PC-9 (cell line): ENCODE measurements at regions not wholly inside any gene's neighbourhood (a gene's known extent, or its start where the extent isn't known, plus 50 kb on each side); places are given as distances from the start of the nearest gene placed in this dataset.

Source experiments
- CTCF ChIP-seq: fragments of 200-600 bp; sonication (generic); conservative IDR thresholded peaks from 2 replicates; pipeline ENCODE4 v1.6.1; 2017; ENCODE audit warnings: mixed run types, antibody characterized with exemption, mild to moderate bottlenecking, moderate library complexity
- EZH2 ChIP-seq: fragments of 200-600 bp; sonication (generic); IDR thresholded peaks from 2 replicates; pipeline ENCODE4 v1.8.0; 2017; ENCODE audit warnings: antibody characterized with exemption, low read depth

DNA sequence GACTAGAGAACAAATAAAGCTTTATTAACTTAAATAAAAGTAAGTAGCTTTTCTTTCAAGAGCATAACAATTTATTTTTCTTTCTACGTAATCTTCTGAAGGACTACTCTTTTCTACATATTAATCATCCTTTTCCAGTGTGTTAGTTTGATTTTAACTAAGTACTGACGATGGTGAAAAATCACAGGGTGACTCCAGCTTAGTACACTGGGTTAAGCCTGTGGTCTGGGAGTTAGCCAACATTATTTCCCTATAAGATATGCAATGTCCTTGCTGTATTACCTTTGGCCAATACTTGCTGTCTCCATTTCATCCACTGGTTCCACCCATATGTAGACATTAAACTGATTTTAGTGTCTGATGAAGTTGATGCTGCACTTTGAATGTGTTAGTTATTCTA, 508.6 kb upstream of the SUCLG2 start:
- TF ChIP-seq EZH2 = no peak
- no peak for TF ChIP-seq CTCF
